GM21529 (cell line): ENCODE measurements at regions not wholly inside any gene's neighbourhood (a gene's known extent, or its start where the extent isn't known, plus 50 kb on each side); places are given as distances from the start of the nearest gene placed in this dataset.

Source experiments
- ATAC-seq: cut with Tn5 transposase; IDR thresholded peaks from one replicate; pipeline ENCODE4 v1.9.1; 2021; ENCODE audit not compliant: unreplicated experiment

DNA sequence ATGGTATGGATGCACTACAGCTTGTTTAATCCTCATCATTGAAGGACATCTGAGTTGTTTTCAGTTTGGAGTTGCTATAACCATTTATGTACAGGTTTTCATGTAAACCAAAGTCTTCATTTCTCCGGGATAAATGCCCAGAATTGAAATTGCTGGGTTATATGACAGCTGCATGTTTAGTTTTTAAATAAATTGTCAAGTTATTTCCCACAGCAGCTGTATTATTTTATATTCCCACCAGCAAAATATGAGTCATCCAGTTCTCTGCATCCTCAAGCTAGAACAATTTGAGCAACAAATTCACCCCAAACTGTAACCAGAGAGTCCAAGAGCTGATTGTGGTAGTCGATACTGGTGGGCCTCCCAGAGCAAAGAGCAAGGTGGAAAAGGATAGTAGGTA, 125.6 kb upstream of the PRNP start:
- ATAC-seq = no peak

DNA sequence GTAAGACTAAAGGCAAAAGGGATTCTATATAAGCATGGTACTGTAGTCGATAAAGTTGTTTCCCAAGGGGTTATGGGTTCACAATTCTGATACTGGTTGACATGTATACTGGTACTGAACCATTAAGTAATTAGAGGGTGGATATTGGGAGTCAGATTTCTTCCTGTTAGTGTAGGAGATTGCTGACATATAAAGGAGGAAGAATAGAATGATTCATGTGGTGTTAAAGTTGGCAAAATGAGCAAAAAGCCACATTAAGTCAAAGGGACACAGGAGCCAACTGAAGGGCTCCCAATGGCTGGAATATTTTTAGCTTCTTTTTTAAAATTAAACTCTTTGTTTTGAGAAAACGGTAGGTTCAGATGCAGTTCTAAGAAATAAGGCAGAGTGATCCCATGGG, 126.3 kb upstream of the PRNP start:
- ATAC-seq = no peak

DNA sequence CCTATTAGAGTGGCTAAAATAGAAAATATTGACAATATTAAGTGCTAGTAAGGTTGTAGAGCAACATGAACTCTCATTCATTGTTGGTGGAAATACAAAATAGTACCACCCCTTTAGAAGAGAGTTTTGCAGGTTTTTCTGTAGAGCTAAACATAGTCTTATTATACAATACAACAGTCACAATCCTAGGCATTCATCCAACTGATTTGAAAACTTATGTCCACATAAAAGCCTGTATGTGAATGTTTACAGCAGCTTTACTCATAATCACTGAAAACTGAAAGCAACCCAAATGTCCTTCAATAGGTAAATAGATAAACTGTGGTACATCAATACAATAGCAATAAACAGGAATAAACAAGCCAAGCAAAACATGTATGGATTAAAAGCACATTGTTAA, 127.2 kb upstream of the PRNP start:
- ATAC-seq = no peak

DNA sequence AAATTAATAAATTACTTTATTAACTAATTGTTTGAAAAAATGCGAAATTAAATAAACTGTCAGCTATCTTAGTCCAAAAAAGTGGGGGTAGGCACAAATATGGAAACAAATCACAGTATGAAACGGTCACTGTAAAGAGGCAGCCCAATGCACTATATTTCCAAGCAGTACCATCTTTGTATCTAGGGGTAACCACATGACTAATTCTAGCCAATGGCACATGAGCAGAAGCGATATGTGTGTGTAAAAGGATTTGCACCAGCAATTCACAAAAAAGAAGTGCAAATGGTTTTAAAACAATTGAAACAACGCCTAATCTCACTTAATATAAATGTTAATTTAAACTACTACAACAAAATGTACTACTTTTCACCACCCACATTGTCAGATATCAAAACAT, 129.5 kb upstream of the PRNP start:
- ATAC-seq = no peak

DNA sequence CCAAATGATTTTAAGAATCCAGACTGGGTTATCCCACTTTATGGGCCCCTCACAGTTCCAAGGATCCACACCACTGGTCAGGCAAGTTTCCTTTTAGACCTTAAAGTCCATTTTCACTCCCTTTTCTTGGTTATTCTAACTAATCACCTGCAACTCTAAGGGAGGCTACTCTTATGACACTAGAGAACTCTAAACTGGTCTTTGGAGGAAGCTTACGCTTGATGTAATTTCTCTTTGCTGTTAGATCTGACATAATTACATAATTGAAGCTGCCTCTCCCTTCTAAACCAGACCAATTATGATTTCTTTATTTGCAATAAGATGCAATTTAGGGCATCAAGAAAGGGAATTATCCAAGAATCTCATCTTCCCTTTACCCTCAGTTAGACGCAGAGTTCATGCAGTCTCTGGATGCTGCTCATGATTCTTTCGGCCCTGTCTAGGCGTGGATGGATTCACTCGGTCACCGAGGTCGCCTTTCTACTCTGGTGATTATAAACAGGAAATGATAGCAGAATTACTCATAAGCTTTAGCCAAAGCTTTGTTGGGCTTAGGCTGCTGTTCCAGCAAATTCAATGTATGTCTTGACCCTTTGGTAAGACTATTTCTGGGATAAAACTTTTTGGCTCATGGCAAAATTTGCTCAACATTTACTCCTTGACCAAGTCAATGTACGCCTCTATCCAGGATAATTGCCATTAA, 130.9 kb upstream of the PRNP start:
- no peak for ATAC-seq

DNA sequence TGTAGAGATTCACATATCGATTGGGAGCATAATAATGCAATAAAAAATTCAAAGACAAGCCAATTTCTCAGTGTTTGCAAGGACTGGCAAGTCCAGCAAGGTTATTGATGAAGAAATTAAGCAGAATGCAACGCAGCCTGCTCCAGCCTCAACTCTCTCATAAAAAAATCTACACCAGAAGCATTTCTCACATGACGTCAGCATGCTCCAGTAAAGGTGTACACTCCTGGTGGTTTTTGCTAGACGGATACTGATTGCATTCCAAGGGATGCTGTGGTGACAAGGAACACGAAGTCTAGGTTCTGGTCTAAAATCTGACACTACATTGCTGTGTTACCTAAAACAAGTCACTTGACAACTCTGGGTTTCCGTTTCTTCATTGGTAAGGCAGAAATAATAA, 131.9 kb upstream of the PRNP start:
- no peak for ATAC-seq

DNA sequence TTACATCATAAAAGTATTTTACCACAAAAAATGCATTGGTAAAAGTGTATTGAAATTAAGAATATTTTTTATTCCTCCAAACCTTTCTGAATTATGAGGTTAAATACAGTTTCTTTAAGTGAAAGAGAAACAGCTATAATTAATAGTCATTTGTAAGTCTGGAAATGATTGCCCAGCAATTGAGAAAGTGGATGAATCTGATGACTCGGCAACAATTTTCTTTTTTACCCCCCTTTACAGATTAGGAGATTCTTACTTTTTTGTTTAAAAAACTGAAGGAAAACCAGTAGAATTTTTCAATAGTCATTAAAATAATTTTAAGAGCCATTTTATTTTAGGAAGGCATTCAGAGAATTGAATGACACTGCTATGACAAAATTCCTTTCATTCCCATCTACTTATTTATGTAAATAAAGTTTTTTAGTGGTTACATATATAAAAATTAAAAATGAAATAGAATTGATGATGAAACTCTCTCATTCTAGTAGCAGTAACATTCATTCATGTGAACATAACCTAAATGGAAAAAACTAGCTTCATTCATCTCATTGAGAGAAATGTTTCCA, 134.1 kb upstream of the PRNP start:
- no peak for ATAC-seq

DNA sequence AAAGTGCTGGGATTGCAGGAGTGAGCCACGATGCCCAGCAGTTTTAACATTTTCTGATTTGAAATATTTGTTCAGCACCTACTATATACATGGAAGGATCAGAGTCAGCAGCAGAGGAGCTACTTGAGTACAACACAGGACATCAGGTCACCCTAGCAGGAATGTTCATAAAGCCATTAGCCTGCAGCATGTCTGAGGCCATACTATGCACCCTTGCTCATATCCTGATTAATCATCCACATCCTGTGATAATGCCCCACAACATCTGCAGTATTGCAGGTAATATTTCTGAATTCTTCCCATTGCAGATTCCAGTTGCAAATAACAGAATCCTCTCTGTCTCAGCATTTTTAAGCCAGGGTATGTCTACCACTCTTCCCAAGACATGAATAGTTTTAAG, 135.5 kb upstream of the PRNP start:
- no peak for ATAC-seq

DNA sequence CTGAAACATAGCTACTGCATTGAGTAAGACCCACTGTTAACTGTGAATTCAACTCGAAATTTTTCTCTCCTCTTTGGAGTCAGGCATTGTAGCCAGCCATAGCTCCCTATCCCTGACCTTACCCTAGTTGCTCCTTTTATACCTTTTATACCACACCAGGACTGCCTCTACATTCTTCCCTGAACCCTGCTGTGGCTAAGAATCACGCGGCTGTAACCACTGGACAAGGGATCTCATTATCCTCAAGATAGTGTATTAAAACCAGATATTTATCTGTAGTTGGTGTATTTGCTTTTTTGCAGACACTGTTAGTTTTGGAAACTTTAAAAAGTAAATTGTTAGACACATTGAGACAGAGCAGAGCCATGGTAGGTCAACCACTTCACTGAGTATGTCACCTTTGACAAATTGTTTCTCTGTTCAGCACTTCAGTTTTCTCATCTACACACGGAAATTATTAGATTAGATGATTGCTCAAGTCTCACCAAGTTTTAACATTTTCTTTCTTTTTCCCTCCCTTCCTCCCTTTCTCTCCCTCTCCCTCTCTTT, 136.5 kb upstream of the PRNP start:
- ATAC-seq = no peak

DNA sequence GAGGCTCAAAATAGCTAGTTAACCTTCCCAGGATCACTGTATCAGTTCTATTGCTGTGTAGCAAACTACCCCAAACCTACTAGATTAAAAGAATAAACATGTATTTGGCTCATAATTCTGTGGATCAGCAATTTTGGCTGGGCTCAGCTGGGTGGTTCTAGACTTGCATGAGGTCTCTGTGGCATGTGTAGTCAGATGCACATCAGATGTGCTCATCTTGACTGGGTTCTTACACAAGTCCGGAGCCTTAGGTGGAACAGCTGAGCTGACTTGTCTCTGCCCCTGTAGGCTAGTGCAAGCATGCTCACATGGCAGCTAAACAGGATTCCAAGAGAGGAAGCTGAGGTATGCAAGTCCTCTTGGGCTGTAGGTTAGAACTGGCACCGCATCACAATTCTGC, 137.7 kb upstream of the PRNP start:
- no peak for ATAC-seq

DNA sequence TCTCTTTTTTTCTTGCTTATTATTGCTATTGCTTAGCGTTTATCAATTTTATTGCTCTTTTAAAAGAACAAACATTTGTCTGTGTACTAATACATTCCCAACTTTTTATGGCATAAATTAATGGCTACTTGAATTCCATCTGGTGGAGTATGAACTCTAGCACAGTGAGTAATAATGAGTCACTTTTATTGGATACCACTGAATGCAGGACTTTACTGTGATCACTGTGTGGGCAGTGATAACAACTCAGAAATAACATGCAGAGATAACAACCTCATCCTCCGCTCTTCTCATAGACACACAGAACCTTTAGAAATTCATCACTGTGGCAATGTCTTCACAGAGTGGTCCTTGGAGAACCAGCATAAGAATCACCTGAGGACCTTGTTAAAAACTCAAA, 139.5 kb upstream of the PRNP start:
- ATAC-seq = no peak

DNA sequence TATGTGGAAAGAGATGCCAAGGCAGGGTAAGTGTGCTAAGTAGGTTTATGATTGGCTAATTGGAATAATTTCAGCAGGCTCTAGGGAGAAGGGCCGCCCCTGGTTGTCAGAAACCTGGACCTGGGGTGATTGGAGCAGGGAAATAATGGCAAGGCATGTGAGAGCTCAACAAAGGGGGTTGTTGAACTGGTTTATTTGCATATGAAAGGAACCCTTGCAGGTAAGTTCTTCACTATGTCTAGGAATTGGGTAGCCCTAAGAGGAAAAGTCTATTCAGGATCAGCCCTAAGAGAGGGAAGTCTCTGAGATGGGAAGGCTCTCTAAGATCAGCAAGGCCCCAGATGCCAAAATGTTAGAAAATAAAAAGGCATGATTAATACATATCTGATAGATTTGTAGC, 139.9 kb upstream of the PRNP start:
- ATAC-seq = no peak

DNA sequence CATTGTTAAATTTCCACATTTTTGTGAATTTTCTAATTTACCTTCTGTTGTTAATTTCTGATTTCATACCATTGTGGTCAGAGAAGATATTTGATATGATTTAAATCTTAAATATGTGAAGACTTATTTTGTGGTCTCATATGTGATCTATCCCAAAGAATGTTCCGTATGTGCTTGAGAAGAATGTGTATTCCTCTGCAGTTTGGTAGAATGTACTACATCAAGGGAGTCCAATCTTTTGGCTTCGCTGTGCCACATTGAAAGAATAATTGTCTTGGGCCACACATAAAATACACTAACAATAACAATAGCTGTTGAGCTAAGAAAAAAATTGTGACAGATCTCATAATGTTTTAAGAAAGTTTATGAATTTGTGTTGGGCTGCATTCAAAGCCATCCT, 140.7 kb upstream of the PRNP start:
- ATAC-seq = no peak

DNA sequence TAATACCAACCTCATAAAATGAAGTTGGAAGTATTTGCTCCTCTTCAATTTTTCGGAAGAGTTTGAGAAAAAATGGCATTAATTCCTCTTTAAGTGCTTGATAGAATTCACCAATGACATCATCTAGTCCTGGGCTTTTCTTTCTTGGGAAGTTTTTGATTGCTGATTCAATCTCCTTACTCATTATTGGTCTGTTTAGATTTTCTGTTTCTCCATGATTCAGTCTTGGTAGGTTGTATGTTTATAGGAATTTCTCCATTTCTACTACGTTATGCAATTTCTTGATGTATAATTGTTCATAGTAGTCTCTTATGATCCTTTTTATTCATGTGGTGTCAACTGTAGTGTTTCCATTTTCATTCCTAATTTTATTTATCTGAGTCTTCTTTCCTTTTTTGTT, 141.5 kb upstream of the PRNP start:
- ATAC-seq = no peak

DNA sequence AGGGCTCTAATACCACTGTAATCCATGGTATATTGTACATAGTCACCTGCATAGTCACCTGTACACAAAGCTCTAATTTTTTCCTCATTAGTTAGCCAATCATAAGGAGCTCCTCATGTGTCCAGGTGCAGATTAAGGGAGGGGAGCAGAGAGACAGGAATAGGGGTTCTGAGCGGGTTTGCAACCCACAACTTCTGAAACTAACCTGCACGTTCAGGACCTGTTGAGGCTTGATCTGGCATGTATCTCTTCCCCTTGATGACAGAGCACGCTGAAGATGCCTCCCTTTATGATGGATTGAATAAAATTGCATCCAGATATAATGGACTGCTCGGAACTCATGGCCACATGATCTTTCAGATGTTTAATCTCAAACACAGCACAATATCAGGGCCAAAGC, 144.0 kb upstream of the PRNP start:
- ATAC-seq = no peak

DNA sequence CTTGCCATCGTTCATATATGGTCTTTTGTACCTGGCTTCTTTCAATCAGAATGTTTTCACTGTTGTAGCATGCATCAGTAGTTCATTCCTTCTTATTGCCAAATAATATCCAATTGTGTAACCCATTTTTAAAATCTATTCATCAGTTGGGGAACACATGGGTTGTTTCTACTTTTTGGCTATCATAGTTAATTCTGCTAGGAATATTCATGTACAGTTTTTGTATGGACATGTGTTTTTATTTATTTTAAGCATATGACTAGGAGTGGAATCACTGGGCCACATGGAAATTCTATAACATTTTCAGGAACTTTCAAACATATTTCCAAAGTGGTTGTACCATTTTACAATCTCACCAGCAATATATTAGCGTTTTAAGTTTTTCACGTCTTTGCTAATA, 151.9 kb upstream of the PRNP start:
- ATAC-seq = no peak

DNA sequence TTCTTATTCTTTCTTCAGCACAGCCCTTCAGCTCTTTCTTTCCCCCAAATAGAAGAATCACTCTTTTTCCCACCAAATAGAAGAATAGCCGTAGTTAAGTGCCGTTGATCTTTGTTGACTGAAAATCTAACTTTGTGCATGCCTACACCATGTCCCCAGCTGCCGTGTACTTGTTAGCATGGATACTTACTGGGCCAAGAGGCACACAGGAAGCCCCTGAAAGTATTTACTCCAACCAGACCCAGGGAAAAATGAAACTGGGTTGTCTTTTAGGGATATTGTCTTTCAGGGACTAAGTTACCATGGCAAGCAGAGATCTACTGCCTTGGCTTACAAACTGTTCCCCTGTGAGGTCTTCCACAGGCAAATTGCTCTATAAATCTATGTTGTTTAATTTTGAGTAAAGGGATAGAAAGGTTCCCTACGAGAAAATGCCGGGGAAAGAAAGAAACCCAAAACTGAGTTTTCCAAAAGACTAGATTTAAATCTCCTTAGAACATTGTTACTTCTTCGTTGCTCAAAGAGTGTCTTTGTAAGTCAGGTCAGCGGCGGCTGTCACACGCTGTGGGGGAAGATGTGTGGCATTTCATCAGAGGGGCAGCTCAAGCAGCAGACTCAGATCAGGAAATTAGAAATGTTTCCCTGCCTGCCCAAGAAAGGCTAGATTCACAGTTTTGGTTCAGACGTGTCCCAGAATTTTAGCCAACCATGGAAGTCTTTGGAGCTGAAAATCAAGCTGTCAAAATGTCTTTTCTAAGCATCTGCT, 152.7 kb upstream of the PRNP start:
- no peak for ATAC-seq

DNA sequence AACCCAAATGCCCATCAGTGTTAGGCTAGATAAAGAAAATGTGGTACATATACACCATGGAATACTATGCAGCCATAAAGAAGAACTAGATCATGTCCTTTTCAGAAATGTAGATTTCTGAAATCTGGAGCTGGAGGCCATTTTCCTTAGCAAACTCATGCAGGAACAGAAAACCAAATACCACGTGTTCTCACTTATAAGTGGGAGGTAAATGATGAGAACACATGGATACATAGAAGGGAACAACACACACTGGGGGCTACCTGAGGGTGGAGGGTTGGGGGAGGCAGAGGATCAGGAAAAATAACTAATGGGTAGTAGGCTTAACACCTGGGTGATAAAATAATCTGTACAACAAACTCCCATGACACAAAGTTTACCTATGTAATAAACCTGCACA, 153.5 kb upstream of the PRNP start:
- ATAC-seq = no peak

DNA sequence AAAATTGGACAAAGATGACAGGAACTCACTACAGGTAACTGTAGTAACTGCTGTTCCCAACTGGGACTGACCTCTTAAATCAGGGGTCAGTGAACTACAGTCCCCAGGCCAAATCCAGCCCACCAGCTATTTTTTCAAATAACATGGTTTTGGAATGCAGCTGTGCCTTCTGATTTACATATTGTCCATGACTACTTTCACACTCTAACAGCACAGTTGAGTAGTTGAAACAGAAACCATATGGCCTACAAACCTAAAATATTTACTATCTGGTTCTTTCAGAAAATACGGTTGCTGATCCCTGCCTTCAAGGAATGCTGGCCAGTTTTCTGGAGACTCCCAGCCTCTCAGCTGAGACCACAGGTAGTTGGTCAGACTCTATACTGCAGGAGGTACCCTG, 161.5 kb upstream of the PRNP start:
- ATAC-seq = no peak

DNA sequence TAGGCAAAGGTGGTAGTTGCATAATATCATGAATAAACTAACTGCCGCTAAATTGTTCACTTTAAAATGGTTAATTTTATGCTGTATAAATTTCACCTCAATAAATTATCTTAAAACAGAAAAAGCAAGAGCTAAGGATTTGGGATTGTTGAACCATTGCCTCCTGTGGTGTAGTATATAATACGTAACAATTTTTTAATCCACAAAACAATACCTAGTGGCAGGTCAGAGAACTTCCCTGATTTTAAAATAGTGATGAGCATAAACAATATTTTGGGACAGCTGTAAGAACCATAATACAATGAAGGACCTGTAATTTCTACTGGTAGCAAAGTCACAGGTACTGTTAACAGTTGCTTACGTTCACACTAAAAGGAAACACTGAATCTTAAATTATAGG, 161.9 kb upstream of the PRNP start:
- ATAC-seq = no peak

DNA sequence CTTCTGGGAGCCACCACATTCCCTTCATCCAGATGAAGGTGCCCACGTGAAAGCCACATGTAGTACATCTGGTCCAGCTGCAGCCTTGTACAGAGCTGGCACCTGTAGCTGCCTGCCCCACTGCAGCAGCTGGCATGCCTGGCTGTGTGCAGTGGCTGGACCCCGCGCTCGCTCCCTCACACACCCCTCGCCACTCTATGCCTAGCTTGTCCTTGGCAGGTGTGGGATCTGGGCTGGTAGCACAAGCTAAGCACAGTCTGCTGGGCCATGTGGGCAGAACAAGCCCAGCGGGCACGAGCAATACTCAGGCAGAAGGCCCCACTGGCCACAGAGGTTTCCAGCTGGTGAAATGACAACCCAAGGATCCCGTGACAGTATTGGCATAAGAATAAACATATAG, 163.9 kb upstream of the PRNP start:
- ATAC-seq = no peak
